Activated CD8-positive, alpha-beta memory T cell treated with anti-CD3 and anti-CD28 coated beads, Interleukin-2, amount 50 U/mL, for 1 hour (primary cell): ENCODE measurements at regions not wholly inside any gene's neighbourhood (a gene's known extent, or its start where the extent isn't known, plus 50 kb on each side); places are given as distances from the start of the nearest gene placed in this dataset.
"Not testable (repeated sequence)": the region's sequence is repeated elsewhere in the genome, so short reads cannot be mapped to it uniquely, and the experiment has no call there.

ENCODE experiments used
- DNase-seq: peaks from one replicate; pipeline ENCODE4 v3.0.0-alpha.2; 2020; ENCODE audit errors: extremely low read depth

GRCh38 chr9:88852794-88853193 is 138.5 kb upstream of the S1PR3 start:
- no peak for DNase-seq

- DNase-seq: no peak
These were observed 120.6 kb upstream of the S1PR3 start for GRCh38 chr9:88870627-88871026.

DNA sequence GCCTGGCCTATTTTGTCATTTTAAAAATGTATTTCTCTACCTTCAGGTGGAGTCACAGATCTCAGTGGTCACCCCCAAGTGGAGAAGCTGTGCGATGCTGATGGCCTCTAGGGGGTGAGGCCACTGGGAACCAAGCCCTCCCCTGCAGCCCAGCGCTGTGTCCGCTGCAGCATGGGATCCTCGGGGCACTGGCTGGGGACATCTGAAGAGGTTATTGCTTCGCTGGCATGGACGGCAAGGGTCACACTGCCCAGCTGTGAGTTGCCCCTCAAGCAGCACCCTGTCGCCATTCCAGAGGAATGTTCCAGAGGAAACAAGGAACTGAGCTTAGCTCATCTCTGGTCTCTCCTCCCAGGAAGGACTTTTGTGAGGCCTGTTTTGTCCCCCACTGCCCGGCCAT is 119.6 kb upstream of the S1PR3 start:
- DNase-seq: no peak

DNA sequence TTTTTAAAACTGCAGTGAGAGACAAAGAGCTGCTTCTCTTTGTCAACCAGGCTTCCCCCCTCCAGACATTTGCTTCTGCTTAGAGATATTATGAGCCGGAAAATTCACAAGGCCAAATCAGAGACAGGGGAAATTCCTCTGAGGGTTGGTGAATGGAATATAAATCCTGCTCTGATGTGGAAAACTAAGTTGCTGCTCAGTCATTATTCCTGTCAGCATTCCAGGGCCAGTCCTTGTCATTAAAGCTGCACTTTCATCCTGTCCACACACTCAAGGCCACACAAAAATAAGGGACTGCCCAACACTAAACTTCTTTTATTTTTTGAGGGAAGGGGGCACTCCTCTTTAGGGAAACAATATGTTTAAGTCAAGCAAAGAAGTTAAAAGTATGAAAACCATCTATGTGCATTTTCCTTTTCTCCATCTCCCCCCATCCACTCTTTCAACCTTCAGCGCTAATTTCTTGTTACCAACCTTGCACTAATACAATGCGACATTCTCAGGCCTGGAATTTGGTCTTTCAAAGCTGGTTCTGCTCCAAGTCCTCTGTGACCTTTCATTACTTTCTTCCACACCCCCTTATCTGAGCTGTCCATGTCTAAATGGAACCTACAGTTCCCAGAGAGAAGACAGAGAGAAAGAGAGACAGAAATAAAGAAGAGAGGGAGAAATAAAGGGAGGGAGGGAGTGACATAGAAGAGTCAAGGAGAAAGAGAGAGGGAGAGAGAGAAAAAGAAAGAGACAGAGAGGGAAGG is 118.9 kb upstream of the S1PR3 start:
- DNase-seq: no peak

DNA sequence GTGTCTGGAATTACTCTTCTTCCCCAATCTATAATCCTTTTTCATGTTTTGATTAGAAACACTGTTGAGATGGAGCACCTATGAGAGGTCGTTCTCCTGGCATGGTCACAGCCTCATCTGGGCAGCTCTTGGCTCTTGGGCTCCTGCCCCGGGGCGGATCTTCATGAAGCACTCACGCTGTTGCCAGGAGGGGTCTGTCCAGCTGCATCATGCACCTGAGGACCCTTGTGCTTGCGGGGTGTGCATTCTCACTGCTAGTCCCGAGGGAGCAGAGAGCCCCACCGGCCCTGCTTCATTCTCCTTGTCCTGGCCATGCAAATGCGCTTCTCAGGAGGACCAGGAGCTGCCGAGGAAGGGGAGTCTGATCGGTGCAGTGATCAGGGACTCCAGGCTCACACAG is 117.6 kb upstream of the S1PR3 start:
- DNase-seq: no peak

DNA sequence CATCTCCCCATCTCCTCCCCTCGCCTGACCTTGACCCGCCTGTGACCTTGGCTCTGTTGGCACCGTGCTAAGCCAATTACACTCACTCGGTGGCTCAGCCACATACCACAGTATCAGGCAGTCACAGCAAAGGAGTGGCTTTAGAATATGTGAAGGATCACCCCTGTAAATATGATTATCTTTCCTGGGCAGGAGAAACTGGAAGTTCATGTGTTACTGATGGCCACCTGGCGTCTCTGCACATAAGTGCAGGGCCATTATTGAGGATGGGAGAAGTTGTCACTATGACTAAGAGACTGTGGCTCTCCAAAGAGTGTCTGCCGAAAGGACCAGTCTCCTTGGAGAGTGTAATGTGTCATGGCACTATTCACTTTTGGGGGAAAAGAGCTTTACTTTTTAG is 116.9 kb upstream of the S1PR3 start:
- DNase-seq: no peak

- DNase-seq: no peak
These were observed 115.7 kb upstream of the S1PR3 start for GRCh38 chr9:88875400-88876120.

DNA sequence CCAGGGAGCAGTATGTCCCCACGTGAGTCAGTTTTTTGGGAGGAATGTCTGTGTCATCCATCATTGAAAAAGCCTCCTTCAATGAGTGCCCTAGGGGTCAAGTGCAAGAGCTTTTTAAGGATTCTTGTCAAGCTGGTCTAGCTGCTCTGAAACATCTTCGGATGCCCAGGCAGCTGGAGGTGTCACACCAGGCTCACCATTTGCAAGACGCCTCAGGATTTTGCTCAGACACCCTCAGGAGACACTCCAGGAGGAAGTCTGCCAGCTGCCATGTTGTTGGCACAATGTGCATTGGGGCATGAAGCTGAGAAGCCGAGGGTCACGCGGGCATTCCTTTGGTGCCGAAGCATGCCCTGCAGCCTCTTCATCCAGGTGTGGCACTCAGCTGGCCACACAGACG is 111.1 kb upstream of the S1PR3 start:
- DNase-seq: no peak

- DNase-seq: not testable (repeated sequence)
These were observed 107.0 kb upstream of the S1PR3 start for GRCh38 chr9:88884291-88884690.

DNA sequence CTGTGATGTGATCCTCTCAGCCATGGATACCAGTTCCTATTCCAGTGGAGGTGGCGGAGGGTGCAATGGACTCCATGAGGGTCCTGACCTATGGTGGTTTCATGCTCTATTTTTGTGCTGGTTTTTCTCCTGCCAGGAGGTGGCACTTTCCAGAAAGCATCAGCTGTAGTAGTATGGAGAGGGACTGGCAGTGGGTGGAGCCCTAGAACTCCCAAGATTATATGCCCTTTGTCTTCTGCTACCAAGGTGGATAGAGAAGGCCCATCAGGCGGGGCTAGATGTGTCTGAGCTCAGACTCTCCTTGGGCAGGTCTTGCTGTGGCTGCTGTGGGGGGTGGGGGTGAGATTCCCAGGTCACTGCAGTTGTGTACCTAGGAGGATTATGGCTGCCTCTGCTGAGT is 104.5 kb upstream of the S1PR3 start:
- DNase-seq: not testable (repeated sequence)

GRCh38 chr9:88889386-88889785 is 101.9 kb upstream of the S1PR3 start:
- DNase-seq: no peak

GRCh38 chr9:88890546-88890945 is 100.7 kb upstream of the S1PR3 start:
- no peak for DNase-seq

DNA sequence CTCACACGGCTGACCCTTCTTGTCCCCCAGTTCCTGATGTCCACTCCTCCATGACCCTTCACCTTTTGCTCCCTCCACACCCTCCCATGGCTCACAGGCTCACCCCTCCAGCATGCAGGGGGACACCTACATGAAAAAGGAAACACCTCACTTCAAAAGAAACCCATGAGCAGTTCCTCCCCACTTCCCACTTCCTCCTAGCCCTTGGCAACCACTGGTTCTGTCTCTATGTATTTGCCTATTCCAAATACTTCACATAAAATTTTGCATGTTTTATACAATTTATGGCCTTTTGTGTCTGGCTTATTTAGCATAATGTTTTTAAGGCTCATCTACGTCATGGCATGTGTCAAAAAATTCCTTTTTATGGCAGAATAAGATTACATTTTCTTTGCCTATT is 100.2 kb upstream of the S1PR3 start:
- DNase-seq: no peak

GRCh38 chr9:88892724-88893123 is 98.5 kb upstream of the S1PR3 start:
- DNase-seq: no peak

GRCh38 chr9:88897081-88897480 is 94.2 kb upstream of the S1PR3 start:
- DNase-seq: no peak

GRCh38 chr9:88898039-88898720 is 93.1 kb upstream of the S1PR3 start:
- no peak for DNase-seq

- DNase-seq: no peak
These were observed 85.8 kb upstream of the S1PR3 start for GRCh38 chr9:88905506-88905905.

DNA sequence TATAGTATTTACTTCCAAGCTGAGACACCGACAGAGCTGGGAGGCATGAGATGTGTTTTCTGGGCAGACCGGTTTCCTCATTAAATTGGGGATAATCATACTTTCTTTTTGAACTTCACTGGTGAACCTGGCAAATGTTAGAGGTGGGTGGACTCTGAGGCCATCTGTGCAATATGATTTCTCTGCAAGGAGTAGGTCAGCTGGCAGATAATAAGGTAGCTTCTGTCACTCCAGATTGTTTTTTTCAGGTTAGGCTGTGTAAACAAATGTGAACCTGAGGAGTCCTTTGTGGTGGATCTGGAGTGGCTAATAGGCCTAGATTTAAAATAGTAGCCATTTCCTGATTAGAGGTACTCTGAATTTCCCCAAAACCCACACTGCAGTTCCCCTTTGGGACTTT is 75.4 kb upstream of the S1PR3 start:
- no peak for DNase-seq

DNA sequence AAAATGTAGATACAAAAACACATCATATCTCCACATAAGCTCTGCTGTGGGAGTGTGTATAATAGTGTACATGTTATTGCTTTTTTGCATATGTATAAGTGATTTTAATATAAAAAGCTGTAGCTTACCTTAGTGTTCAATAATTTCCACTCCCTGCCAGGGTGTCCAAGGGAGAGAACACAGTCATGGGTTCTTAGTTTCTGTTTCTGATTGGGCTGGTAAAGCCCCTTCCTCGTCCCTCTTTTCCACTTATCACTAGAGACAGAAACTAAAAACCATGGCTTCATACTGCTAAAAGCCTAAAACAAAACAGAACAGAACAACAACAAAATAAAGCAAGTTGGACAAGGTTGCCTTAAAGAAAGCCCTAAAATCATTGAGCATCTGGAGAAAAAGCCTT is 74.4 kb upstream of the S1PR3 start:
- no peak for DNase-seq

GRCh38 chr9:88917375-88917774 is 73.9 kb upstream of the S1PR3 start:
- DNase-seq: no peak

DNA sequence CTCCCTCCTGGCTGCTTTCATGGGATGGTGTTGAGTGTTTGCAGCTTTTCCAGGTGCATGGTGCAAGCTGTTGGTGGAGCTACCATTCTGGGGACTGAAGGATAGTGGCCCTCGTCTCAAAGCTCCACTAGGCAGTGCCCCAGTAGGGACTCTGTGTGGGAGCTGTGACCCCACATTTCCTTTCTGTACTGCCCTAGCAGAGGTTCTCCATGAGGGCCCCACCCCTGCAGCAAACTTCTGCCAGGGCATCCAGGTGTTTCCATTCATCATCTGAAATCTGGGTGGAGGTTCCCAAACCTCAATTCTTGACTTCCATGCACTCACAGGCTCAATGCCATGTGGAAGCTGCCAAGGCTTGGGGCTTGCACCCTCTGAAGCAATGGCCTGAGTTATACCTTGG is 72.7 kb upstream of the S1PR3 start:
- DNase-seq: not testable (repeated sequence)

DNA sequence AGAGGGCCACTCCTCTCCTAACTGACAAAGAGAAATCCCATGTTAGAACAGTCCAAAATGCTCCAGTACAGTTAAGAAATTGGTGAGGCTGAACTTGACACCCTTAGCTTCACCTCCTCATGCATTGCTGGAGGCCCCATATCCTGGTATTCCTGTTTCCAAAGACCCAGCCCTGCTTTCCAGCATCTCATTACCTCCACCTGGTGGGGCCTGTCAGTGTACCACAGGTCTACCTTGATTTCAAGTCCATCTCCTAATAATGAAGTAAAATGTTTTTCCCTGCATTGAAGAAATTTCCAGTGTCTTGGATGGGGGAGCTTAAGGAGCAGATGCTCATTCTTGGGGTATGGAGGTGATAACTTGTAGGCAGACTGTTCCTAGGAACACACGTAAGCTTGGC is 70.6 kb upstream of the S1PR3 start:
- no peak for DNase-seq

DNA sequence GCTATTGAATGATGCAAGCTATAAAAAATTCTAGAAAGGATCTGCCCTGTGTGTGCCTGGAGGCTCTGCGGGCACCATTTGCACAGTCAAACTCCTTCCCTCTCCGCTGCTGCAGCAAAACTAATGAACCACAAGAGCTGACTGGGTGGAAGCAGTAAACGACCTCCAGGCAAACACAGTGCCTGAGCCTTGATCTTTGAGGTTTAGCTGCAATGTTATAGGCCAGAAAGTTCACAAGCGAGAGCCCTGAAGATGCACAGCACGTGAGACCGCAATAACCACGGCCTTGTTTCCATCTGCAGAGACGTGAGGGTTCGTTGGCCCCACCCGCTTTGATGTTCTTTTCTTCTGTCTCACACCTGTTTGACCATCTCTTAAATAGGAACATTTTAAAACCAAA is 69.2 kb upstream of the S1PR3 start:
- DNase-seq: peak; percentile 21
